GM12873 (cell line): ENCODE measurements at regions not wholly inside any gene's neighbourhood (a gene's known extent, or its start where the extent isn't known, plus 50 kb on each side); places are given as distances from the start of the nearest gene placed in this dataset.

Source experiments
- TF ChIP-seq, protein P1 (sequence below): IDR thresholded peaks from 2 replicates; pipeline ENCODE4 v1.5.1; 2012; ENCODE audit warnings: low read depth, mild to moderate bottlenecking, moderate library complexity, low read length, control low read depth; ENCODE audit not compliant: insufficient read depth; ENCODE audit errors: missing control alignments

DNA sequence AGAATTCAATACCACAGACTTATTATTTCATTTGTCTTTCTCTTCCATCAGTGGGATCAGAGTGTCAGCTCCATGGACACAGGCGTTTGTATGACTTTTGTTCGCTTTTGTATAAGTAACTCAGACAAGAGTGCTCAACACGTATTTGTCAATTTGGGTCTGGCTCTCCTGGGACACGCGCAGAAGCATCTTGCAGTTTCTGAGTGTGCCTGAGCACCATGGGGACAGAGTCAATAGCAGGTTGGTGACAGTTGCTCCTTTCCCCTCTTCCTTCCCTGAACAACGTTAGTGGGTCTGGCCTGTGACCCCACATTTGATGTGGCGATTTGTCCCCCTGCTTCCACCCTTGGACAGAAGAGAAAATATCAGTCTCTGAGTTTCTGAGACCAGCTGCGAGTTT is 120.4 kb upstream of the SDK1 start:
- TF ChIP-seq, protein P1, sequence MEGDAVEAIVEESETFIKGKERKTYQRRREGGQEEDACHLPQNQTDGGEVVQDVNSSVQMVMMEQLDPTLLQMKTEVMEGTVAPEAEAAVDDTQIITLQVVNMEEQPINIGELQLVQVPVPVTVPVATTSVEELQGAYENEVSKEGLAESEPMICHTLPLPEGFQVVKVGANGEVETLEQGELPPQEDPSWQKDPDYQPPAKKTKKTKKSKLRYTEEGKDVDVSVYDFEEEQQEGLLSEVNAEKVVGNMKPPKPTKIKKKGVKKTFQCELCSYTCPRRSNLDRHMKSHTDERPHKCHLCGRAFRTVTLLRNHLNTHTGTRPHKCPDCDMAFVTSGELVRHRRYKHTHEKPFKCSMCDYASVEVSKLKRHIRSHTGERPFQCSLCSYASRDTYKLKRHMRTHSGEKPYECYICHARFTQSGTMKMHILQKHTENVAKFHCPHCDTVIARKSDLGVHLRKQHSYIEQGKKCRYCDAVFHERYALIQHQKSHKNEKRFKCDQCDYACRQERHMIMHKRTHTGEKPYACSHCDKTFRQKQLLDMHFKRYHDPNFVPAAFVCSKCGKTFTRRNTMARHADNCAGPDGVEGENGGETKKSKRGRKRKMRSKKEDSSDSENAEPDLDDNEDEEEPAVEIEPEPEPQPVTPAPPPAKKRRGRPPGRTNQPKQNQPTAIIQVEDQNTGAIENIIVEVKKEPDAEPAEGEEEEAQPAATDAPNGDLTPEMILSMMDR, result no peak

DNA sequence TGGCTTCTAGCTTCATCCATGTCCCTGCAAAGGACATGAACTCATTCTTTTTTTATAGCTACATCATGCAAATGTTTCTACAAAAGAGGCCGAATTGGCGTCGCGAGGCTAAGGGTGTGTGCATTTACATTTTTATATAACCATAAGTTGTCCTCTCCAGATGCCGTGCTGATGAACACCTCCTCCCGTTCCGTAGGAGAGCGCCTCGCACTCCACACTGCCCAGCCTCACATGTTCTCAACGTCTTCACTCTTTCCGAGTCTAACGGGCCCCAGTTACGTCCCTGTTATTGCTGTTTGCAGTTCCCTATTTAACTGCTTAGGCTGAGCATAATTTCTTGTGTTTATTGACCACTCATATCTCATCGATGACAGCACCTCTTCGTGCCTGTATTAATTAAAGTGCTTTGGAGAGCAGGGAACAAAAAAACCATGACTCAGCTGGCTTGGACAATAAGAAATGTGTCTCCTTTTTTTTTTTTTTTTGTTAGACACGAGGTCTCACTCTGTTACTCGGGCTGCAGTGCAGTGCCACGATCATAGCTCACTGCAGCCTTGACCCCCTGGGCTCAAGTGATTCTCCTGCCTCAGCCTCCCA is 113.5 kb upstream of the SDK1 start:
- TF ChIP-seq, protein P1, result no peak

DNA sequence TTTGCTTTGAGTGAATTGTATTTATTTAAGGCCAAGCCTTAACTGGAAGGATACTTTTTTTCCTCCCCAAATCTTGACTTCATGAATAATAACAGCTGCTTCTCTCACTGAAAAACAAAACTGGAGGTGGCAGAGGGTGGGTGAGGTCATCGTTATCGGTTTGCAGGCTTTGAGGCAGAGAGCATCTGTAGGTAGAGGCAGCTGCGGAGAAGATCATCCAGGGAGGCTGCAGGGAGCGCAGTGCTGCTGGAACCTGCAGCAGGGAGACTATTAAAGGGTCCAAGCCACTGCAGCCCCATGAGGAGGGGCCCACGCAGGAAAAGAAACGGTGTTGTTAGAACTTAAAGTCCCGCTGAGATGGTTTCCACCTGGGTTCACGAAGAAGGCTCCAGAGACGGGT is 112.1 kb upstream of the SDK1 start:
- TF ChIP-seq, protein P1, result no peak

DNA sequence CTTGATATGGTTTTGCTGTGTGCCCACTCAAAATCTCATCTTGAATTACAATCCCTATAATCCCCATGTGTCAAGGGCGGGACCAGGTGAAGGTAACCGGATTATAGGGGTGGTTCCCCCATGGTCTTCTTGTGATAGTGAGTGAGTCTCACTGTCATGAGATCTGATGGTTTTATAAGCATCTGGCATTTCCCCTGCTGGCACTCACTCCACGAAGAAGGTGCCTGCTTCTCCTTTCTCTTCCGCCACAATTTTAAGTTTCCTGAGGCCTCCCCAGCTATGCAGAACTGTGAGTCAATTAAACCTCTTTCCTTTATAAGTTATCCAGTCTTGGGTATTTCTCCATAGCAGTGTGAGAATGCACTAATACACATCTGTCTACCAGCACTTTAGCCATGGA is 109.5 kb upstream of the SDK1 start:
- TF ChIP-seq, protein P1, result no peak

DNA sequence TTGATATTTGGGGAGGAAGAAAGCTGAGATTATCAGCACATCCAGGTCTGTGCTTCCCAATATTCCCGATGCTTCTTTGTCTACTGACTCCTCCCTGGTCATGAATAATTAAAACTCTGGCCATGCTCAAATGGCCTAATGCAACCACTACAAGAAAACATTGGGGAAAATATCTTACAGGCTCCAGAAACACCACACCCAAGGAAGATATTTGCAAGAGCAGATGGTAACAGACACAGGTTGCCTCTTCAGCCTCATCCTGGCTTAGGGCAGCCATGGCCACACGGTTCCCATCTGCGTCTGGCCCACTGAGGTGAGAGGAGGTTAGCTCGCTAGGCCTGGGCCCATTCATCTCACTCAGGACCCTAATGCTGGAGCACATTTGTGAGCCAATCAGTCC is 108.4 kb upstream of the SDK1 start:
- TF ChIP-seq, protein P1, result no peak

DNA sequence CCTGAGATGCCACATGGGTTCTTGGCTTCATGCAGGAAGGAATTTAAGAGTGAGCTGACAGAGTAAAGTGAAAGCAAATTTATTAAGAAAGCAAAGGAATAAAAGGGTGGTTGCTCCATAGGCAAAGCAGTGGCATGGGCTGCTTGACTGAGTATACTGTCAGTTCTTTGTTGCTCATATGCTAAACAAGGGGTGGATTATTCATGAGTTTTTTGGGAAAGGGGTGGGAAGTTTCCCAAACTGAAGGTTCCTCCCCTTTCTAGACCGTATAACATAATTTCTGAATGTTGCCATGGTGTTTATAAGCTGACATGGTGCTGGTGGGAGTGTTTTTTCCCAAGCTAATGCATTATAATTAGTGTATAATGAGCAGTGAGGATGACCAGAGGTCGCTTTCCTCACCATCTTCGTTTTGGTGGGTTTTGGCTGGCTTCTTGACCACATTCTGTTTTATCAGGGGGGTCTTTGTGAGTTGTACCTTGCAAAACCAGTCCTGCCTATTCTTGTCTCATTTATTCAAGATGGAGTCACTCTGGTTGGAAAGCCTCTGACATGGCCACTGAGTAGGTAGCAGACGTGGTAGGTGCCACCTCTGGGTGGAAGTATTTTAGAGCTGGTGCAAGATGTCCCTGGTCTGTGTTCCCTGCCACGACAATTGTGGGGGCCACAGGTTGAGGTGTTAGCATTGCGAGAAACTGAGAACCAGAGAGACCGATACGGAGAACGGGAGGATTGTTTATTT is 107.5 kb upstream of the SDK1 start:
- TF ChIP-seq, protein P1, result no peak

DNA sequence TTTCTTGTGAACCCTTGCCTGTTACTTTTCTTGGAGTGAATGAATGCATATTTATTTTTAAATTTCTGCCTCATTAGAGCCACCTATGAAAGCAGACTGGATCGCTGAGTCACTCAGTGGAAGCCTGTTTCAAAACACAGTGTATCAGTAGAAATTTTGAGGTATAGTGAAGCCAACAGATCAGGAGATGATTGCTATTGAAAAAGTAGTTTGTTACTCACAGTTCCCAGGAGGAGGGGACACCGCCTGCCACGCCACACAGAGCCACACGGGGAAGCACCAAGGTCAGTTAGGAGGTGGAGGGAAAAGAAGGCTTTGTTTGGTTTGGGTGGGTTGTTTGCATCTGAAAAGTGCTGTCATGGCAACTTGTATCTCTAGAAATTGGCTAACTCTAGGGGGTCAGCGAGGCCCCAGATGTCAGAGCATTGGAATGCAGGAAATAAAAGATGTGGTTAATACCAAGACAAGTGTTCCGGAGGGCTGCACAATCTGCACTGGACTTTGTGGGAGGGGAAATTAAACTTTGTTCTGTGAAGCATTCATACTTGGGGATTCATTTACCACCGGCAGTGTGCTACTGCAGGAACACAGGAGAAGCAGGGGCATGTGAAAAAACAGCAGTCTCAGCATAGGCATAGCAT is 106.4 kb upstream of the SDK1 start:
- TF ChIP-seq, protein P1, result peak; percentile 10
